MM.1S (cell line): ENCODE measurements at regions not wholly inside any gene's neighbourhood (a gene's known extent, or its start where the extent isn't known, plus 50 kb on each side); places are given as distances from the start of the nearest gene placed in this dataset.

Experiments used
- DNase-seq: peaks from one replicate; pipeline ENCODE4 v3.0.0-alpha.2; 2015
- H2AFZ ChIP-seq: fragments of 300-600 bp; sonication (generic); 2 replicates; pipeline ENCODE4 v1.6.0; 2016; ENCODE audit warnings: antibody characterized with exemption, low read length
- H3F3A ChIP-seq: fragments of 300-600 bp; sonication (generic); 2 replicates; pipeline ENCODE4 v1.6.1; 2016; ENCODE audit warnings: mild to moderate bottlenecking, antibody characterized with exemption, low read length, moderate library complexity, mixed read lengths; ENCODE audit not compliant: insufficient read depth
- H3K27ac ChIP-seq: fragments of 300-600 bp; sonication (generic); 2 replicates; pipeline ENCODE4 v1.5.1; 2016; ENCODE audit warnings: mild to moderate bottlenecking, low read length
- H3K27me3 ChIP-seq: fragments of 300-600 bp; sonication (generic); replicated peaks from 2 replicates; pipeline ENCODE4 v1.6.0; 2016; ENCODE audit warnings: low read length; ENCODE audit not compliant: insufficient read depth
- H3K36me3 ChIP-seq: fragments of 300-600 bp; sonication (generic); replicated peaks from 2 replicates; pipeline ENCODE4 v1.6.1; 2016; ENCODE audit warnings: mild to moderate bottlenecking, low read length, mixed read lengths; ENCODE audit not compliant: insufficient read depth
- H3K4me1 ChIP-seq: fragments of 300-600 bp; sonication (generic); 2 replicates; pipeline ENCODE4 v1.6.1; 2016; ENCODE audit warnings: low read length, mixed read lengths
- H3K4me2 ChIP-seq: fragments of 300-600 bp; sonication (generic); 2 replicates; pipeline ENCODE4 v1.6.0; 2016; ENCODE audit warnings: low read depth, low read length
- H3K4me3 ChIP-seq: fragments of 300-600 bp; sonication (generic); 2 replicates; pipeline ENCODE4 v1.5.1; 2016; ENCODE audit warnings: low read length, mixed read lengths
- H3K79me2 ChIP-seq: fragments of 300-600 bp; sonication (generic); 2 replicates; pipeline ENCODE4 v1.6.1; 2016; ENCODE audit warnings: mixed run types, low read length, mixed read lengths
- H3K9ac ChIP-seq: fragments of 300-600 bp; sonication (generic); 2 replicates; pipeline ENCODE4 v1.6.1; 2016; ENCODE audit warnings: low read length, mixed read lengths
- H3K9me2 ChIP-seq: fragments of 300-600 bp; sonication (generic); replicated peaks from 2 replicates; pipeline ENCODE4 v1.6.1; 2016; ENCODE audit warnings: mild to moderate bottlenecking, low read length, mixed read lengths; ENCODE audit not compliant: insufficient read depth
- H3K9me3 ChIP-seq: fragments of 300-600 bp; sonication (generic); replicated peaks from 2 replicates; pipeline ENCODE4 v1.6.1; 2016; ENCODE audit warnings: mild to moderate bottlenecking, low read length, mixed read lengths; ENCODE audit not compliant: insufficient read depth
- H4K20me1 ChIP-seq: fragments of 300-600 bp; sonication (generic); 2 replicates; pipeline ENCODE4 v1.6.1; 2016; ENCODE audit warnings: mild to moderate bottlenecking, low read length, moderate library complexity, mixed read lengths; ENCODE audit not compliant: insufficient read depth
- EZH2 ChIP-seq: fragments of 300-600 bp; sonication (generic); optimal IDR thresholded peaks from 2 replicates; pipeline ENCODE3; 2017; ENCODE audit warnings: low read depth, mild to moderate bottlenecking, antibody characterized with exemption, low read length, mixed read lengths
- EZH2phosphoT487 ChIP-seq: fragments of 300-600 bp; sonication (generic); IDR thresholded peaks from 2 replicates; pipeline ENCODE4 v1.6.1; 2018; ENCODE audit warnings: antibody characterized with exemption, low read length
- TF ChIP-seq, protein P1 (sequence below): fragments of 300-600 bp; sonication (generic); IDR thresholded peaks from 2 replicates; pipeline ENCODE4 v1.5.1; 2016; ENCODE audit warnings: antibody characterized with exemption, low read length, mixed read lengths

DNA sequence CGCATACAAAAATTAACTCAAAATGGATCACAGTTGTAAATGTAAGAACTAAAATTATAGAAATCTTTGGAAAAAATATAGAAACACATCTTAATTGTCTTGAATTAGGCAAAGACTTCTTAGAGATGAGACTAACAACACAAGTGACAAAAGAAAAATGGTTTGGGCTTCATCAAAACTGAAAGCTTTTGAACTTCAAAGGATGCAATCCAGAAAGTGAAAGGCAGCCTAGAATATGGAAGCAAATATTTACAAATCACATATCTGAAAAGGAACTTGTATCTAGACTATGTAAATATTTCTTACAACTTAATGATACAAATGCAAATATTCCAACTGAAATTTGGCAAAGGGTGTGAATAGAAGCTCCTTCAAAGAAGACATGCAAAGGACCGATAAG is 582.8 kb upstream of the ZEB2 start:
- no peaks in the 10 kb centered on the region for H3F3A ChIP-seq
- H3K4me2 ChIP-seq: no peak overlapping the region
- H3K27me3 ChIP-seq: no peaks in the 10 kb centered on the region
- H3K9me3 ChIP-seq: no peaks in the 10 kb centered on the region
- H3K36me3 ChIP-seq: no peaks in the 10 kb centered on the region
- no peak overlapping the region for H3K9ac ChIP-seq
- no peak overlapping the region for H2AFZ ChIP-seq
- no peaks in the 10 kb centered on the region for H4K20me1 ChIP-seq
- H3K79me2 ChIP-seq: no peaks in the 10 kb centered on the region
- TF ChIP-seq, protein P1, sequence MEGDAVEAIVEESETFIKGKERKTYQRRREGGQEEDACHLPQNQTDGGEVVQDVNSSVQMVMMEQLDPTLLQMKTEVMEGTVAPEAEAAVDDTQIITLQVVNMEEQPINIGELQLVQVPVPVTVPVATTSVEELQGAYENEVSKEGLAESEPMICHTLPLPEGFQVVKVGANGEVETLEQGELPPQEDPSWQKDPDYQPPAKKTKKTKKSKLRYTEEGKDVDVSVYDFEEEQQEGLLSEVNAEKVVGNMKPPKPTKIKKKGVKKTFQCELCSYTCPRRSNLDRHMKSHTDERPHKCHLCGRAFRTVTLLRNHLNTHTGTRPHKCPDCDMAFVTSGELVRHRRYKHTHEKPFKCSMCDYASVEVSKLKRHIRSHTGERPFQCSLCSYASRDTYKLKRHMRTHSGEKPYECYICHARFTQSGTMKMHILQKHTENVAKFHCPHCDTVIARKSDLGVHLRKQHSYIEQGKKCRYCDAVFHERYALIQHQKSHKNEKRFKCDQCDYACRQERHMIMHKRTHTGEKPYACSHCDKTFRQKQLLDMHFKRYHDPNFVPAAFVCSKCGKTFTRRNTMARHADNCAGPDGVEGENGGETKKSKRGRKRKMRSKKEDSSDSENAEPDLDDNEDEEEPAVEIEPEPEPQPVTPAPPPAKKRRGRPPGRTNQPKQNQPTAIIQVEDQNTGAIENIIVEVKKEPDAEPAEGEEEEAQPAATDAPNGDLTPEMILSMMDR: no peak
- no peak for TF ChIP-seq EZH2
- TF ChIP-seq EZH2phosphoT487: no peak
- H3K4me3 ChIP-seq: no peak overlapping the region
- H3K27ac ChIP-seq: no peak overlapping the region
- DNase-seq: no peak
- no peaks in the 10 kb centered on the region for H3K9me2 ChIP-seq
- H3K4me1 ChIP-seq: no peaks in the 10 kb centered on the region

DNA sequence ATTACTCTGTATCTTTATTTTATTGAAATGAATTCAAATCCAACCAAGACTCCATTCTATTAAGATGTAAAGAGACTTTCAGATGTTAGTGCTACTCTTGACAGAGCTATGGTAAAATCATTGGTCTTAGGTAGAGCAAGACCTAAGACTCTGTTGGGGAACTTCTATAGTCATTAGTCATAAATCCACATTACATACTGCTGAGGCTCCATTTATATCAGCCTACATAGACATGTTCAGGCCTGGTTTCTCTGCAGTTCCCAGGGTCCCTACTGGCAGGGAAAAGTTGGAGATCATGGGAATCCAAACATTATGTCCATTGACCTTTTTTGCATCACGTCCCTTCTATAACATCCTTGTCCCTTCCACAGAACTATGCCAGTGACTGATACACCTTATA is 580.4 kb upstream of the ZEB2 start:
- no peaks in the 10 kb centered on the region for H3K36me3 ChIP-seq
- no peaks in the 10 kb centered on the region for H3K9me2 ChIP-seq
- no peak overlapping the region for H2AFZ ChIP-seq
- no peaks in the 10 kb centered on the region for H3K79me2 ChIP-seq
- H3K4me1 ChIP-seq: no peaks in the 10 kb centered on the region
- H3K27ac ChIP-seq: no peak overlapping the region
- H3K27me3 ChIP-seq: no peaks in the 10 kb centered on the region
- H3K4me2 ChIP-seq: no peak overlapping the region
- H3K4me3 ChIP-seq: no peak overlapping the region
- H3F3A ChIP-seq: no peaks in the 10 kb centered on the region
- H3K9me3 ChIP-seq: no peaks in the 10 kb centered on the region
- no peak overlapping the region for H3K9ac ChIP-seq
- no peak for DNase-seq
- H4K20me1 ChIP-seq: no peaks in the 10 kb centered on the region
- TF ChIP-seq, protein P1: no peak
- TF ChIP-seq EZH2phosphoT487 (no peak), EZH2 (no peak)

DNA sequence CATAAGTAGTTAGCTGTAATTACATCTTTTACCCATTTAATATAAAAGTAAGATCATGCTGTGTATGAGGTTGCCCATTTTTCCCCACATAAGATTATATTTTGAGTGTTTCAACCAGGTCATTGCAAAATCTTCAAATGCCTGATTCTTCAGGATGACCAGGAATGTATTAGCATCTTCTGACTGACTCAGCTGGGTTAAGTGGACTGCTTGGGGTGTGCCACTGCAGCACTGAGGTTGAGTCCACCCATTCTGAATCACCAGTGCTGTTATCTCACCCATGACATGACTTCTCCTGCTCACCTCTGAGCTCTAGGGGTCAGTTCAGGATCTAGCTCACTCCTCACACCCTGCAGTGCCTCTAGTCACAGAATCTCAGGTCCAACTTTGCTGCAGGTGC is 576.7 kb upstream of the ZEB2 start:
- H3K79me2 ChIP-seq: no peaks in the 10 kb centered on the region
- DNase-seq: no peak
- H3K9me3 ChIP-seq: no peaks in the 10 kb centered on the region
- no peaks in the 10 kb centered on the region for H3K27me3 ChIP-seq
- no peaks in the 10 kb centered on the region for H3K9me2 ChIP-seq
- no peaks in the 10 kb centered on the region for H4K20me1 ChIP-seq
- H3K4me3 ChIP-seq: no peak overlapping the region
- H3K36me3 ChIP-seq: no peaks in the 10 kb centered on the region
- no peak overlapping the region for H3K27ac ChIP-seq
- H3K4me1 ChIP-seq: no peaks in the 10 kb centered on the region
- H2AFZ ChIP-seq: no peak overlapping the region
- H3K4me2 ChIP-seq: no peak overlapping the region
- TF ChIP-seq EZH2: no peak
- TF ChIP-seq, protein P1: no peak
- TF ChIP-seq EZH2phosphoT487: no peak
- no peaks in the 10 kb centered on the region for H3F3A ChIP-seq
- H3K9ac ChIP-seq: no peak overlapping the region
